Mesothelial cell of epicardium (in vitro differentiated cells): ENCODE measurements at regions not wholly inside any gene's neighbourhood (a gene's known extent, or its start where the extent isn't known, plus 50 kb on each side); places are given as distances from the start of the nearest gene placed in this dataset.

Source experiments
- DNase-seq, 2 experiments: peaks; one replicate each; pipeline ENCODE4 v3.0.0; 2021; ENCODE audit warnings: low spot score in 2 of 2; ENCODE audit not compliant: unreplicated experiment in 2 of 2
- H3K27ac Mint-ChIP-seq: 2 replicates; pipeline ENCODE4 v1.8.0; 2021; ENCODE audit warnings: mixed read lengths
- H3K27me3 Mint-ChIP-seq: 2 replicates; pipeline ENCODE4 v1.8.0; 2021; ENCODE audit warnings: low read depth, mixed read lengths
- H3K36me3 Mint-ChIP-seq: 2 replicates; pipeline ENCODE4 v1.8.0; 2021; ENCODE audit warnings: mixed read lengths
- H3K4me1 Mint-ChIP-seq: 2 replicates; pipeline ENCODE4 v1.8.0; 2021; ENCODE audit warnings: mixed read lengths
- H3K4me3 Mint-ChIP-seq: 2 replicates; pipeline ENCODE4 v1.8.0; 2021; ENCODE audit warnings: mild to moderate bottlenecking, moderate library complexity, mixed read lengths
- H3K9me3 Mint-ChIP-seq: 2 replicates; pipeline ENCODE4 v1.8.0; 2021; ENCODE audit warnings: mixed read lengths
- CTCF ChIP-seq: fragments of 200-600 bp; sonication (generic); IDR thresholded peaks from one replicate; pipeline ENCODE4 v1.5.0; 2021; ENCODE audit warnings: antibody characterized with exemption; ENCODE audit not compliant: unreplicated experiment

- peaks cover 3% of the 10 kb centered on the region for H3K27me3 Mint-ChIP-seq
- H3K36me3 Mint-ChIP-seq: no peaks in the 10 kb centered on the region
- DNase-seq: peak in 1 of 2 experiments; percentile 52
- no peaks in the 10 kb centered on the region for H3K9me3 Mint-ChIP-seq
- H3K27ac Mint-ChIP-seq: peak overlapping the region; percentile 68
- H3K4me1 Mint-ChIP-seq: peaks cover 40% of the 10 kb centered on the region
- TF ChIP-seq CTCF: no peak
- peak overlapping the region; percentile 4 for H3K4me3 Mint-ChIP-seq
Observed at GRCh38 chr7:26593393-26593792, 271.0 kb downstream of the SKAP2 start.

GRCh38 chr7:26593896-26594295, 270.5 kb downstream of the SKAP2 start:
- H3K27ac Mint-ChIP-seq: peak overlapping the region; percentile 68
- no peak for DNase-seq
- H3K4me3 Mint-ChIP-seq: no peak overlapping the region
- no peaks in the 10 kb centered on the region for H3K36me3 Mint-ChIP-seq
- no peaks in the 10 kb centered on the region for H3K9me3 Mint-ChIP-seq
- peaks cover 40% of the 10 kb centered on the region for H3K4me1 Mint-ChIP-seq
- TF ChIP-seq CTCF: no peak
- peaks cover 1% of the 10 kb centered on the region for H3K27me3 Mint-ChIP-seq

- no peak for DNase-seq
- Mint-ChIP-seq H3K9me3 (no peaks in the 10 kb centered on the region), H3K4me1 (peaks cover 40% of the 10 kb centered on the region), H3K27me3 (peaks cover 1% of the 10 kb centered on the region), H3K36me3 (no peaks in the 10 kb centered on the region), H3K27ac (no peak overlapping the region), H3K4me3 (no peak overlapping the region)
- no peak for TF ChIP-seq CTCF
Observed at GRCh38 chr7:26594553-26594952, 269.8 kb downstream of the SKAP2 start.

- peaks cover 41% of the 10 kb centered on the region for H3K4me1 Mint-ChIP-seq
- no peaks in the 10 kb centered on the region for H3K9me3 Mint-ChIP-seq
- no peaks in the 10 kb centered on the region for H3K36me3 Mint-ChIP-seq
- DNase-seq: no peak
- peaks cover 1% of the 10 kb centered on the region for H3K27me3 Mint-ChIP-seq
- no peak overlapping the region for H3K4me3 Mint-ChIP-seq
- H3K27ac Mint-ChIP-seq: no peak overlapping the region
- no peak for TF ChIP-seq CTCF
Observed at GRCh38 chr7:26598867-26599266, 265.5 kb downstream of the SKAP2 start.

- Mint-ChIP-seq H3K27ac (peak overlapping the region; percentile 55), H3K27me3 (peaks cover 4% of the 10 kb centered on the region), H3K4me1 (peaks cover 34% of the 10 kb centered on the region), H3K36me3 (no peaks in the 10 kb centered on the region), H3K4me3 (no peak overlapping the region), H3K9me3 (no peaks in the 10 kb centered on the region)
- TF ChIP-seq CTCF: no peak
- DNase-seq: no peak
Observed at GRCh38 chr7:26599982-26600381, 264.4 kb downstream of the SKAP2 start.

- DNase-seq: no peak
- peak overlapping the region; percentile 62 for H3K27ac Mint-ChIP-seq
- no peaks in the 10 kb centered on the region for H3K36me3 Mint-ChIP-seq
- H3K9me3 Mint-ChIP-seq: no peaks in the 10 kb centered on the region
- no peak for TF ChIP-seq CTCF
- peaks cover 30% of the 10 kb centered on the region for H3K4me1 Mint-ChIP-seq
- peaks cover 5% of the 10 kb centered on the region for H3K27me3 Mint-ChIP-seq
- H3K4me3 Mint-ChIP-seq: no peak overlapping the region
Observed at GRCh38 chr7:26600411-26600810, 264.0 kb downstream of the SKAP2 start.
